DMS153 (cell line): ENCODE measurements at regions not wholly inside any gene's neighbourhood (a gene's known extent, or its start where the extent isn't known, plus 50 kb on each side); places are given as distances from the start of the nearest gene placed in this dataset.
"Not testable (repeated sequence)": the region's sequence is repeated elsewhere in the genome, so short reads cannot be mapped to it uniquely, and the experiment has no call there.

Experiments
- DNase-seq: peaks from one replicate; lab custom pipeline; 2025; lab: John Stamatoyannopoulos, UW

DNA sequence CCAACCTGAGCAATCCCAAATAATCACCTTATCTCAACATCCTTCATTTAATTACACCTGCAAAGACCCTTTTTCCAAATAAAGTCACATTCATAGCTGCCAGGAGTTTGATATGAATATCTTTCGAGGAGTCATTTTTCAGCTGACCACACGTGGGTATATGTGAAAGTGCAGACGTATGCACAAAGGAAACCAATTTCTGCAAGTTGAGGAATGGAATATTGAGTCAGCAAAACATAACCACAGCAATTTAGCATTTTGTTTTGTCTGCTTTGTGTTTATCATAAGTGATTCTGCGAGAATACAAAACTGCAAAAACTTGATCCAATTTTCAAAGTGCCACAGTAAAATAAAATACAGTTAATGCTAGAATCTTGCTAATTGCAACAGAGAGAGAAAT lies 295.9 kb downstream of the SUCLA2 start:
- DNase-seq, result no peak

DNA sequence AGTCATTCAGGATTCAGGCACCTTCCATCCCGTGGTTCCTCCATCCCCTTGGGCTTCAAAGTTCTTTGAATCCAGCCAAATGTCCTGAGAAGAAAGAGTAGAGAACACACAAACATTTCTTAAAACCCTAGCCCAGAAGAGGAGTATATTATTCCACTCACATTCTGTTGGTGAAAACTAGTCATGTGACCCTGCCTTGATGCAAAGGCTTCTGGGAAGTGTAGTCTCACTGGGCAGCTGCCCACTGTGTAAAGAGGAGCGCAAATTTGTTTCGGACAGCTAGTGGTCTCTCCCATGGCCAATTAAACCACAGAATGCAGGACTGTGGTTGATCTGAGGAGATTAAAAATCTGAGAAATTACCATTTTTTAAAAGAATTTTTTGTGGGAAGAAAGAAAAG lies 304.4 kb downstream of the SUCLA2 start:
- DNase-seq, result no peak

DNA sequence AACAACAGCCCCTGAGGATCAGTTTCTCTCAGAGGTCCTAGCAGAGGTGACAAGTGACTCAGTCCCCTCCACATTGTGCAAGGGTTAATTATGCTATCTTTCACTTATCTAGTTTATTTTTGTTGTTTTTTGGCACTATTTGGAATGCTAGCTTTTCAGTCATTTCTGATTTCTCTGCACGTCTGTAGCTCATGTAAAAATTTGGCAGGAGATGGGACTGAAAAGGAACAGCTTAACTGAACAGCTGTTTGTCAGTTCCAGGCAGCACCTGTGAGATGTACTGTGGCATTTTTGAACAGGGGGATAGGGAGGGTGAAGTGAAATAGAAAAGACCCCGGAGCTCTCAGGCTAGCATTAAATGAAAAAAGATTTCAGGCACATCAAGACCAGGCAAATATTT lies 313.5 kb downstream of the SUCLA2 start:
- no peak for DNase-seq

DNA sequence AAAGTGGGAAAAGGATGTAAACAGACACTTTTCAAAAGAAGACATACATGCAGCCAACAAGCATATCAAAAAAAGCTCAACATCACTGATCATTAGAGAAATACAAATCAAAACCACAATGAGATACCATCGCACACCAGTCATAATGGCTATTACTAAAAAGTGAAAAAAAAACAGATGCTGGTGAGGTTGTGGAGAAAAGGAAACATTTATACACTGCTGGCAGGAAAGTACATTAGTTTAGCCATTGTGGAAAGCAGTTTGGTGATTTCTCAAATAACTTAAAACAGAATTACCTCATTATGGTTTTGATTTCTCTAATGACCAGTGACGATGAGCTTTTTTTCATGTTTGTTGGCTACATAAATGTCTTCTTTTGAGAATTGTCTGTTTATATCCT lies 315.9 kb downstream of the SUCLA2 start:
- DNase-seq, result not testable (repeated sequence)

DNA sequence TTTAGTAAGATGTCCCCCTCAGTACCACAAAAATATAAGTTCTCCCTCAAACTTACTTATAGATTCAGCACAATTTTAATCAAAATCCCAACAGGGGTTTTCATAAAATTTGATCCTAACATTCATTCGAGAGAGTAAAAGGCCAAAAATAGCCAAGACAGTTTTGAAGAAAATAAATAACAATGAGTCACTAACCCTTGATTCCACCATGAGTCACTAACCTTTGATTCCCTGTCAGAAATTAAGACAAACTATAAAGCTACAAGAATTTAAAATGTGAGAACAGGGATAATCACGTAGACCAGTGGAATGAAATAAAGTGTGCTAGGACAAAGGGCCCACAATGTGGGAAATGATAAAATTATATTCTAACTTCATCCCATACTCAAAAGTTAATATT lies 320.3 kb downstream of the SUCLA2 start:
- no peak for DNase-seq

DNA sequence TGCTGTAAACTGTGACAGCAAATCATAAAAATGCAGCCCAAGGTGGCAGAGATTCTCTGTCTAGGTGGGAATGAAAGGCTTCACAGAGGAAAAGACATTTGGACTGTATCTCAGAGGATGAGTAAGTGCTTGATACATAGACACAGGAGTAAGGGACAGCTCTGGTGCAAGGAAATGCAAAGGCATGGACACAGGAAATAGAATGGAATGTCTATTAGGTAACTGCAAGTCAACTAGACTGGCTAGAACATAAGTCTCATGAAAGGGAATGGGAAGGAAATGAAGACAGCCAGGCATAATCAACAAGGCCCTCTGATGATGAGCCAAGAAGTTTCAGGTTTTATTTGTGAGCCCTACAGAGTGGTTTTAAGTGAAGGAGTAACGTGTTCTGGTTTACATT lies 321.7 kb downstream of the SUCLA2 start:
- no peak for DNase-seq

DNA sequence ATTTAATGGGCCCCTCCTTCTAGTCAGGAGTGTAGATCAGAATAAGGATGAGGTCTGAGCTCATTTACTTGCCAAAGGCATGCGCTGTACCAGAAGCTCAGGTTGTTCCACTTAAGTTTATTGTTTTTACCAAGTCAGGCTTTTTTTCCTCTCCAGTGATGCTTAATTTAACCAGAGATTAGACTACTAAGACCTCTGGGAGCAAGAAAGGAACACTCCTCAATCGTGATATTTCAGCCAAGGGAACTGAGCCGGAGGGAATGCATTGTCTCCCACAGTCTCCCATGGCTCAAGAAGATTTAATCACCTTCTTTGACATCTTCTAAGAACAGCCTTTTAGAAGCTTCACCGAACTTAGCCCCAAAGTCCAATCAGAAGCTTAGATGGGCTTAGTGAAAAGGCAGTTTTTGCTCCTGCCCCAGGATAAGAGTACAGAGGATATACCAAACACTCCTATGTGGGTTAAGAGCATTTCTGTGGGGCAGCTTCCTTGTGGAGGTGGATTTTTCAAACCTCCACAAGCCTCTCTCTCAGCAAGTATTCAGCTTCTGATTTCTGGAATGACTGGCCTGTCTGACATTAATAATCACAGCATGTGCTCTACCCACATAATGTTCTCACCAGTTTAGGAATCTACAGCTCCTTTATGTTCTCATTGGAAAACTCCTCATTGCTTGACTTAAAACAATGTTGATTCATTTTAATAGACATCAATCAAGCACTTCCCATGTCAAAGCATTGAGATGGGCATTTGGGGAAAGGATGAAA lies 322.7 kb downstream of the SUCLA2 start:
- DNase-seq, result no peak

DNA sequence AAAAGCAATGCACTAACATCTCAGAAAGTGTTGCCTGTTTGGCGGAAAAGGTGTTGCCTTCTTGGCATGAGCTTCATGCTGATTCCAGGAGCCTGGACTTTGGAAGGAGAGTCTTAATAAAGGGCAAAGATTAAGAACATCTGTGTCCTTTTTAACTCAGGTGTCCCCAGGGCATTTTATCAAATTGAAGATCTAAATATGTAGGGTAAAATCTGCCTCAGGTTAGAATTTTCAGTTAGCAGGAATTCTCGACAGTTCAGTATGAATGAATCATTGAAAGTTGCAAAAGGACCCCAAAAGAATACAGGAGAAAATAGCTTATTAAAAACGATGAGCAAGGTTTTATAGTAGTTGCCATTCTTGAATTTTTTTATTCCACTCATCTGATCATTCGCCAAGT lies 325.2 kb downstream of the SUCLA2 start:
- no peak for DNase-seq

DNA sequence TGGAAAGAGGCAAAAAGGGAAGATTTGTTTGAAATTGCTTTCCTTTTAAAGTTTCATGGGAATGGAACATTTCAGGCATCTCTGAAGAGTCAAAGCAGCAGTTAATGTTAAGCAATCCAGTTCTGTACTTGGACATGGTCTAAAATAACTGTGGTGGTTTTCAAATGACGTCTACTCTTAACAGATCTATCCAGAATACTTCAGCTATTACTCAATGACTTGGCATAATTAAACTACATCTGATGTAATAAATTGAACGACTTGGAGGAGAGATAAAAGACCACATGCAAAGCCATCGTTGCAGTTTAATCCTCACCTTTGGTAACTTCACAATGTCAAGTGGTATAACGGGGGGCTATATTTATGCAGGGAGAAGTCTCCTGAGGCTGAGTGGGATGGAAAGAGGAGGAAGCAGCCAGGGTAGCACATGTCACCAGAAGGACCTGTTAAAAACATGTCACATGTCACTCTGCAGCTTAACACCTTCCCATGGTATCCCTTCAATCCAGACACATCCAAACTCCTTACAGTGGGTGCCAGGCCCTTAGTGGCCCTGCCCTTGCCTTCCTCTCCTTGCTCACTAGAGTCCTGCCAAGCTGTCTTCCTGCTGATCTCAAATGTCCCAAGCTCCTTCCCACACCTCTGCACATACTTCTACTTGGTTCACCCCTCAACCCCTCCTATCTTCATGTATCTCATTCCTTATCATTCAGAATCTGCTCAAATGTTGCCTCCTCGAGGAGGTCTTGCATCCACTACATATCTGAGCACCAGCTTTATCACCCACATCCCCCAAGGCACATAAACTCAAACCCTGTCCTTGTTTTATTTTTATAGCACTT lies 327.8 kb downstream of the SUCLA2 start:
- no peak for DNase-seq

DNA sequence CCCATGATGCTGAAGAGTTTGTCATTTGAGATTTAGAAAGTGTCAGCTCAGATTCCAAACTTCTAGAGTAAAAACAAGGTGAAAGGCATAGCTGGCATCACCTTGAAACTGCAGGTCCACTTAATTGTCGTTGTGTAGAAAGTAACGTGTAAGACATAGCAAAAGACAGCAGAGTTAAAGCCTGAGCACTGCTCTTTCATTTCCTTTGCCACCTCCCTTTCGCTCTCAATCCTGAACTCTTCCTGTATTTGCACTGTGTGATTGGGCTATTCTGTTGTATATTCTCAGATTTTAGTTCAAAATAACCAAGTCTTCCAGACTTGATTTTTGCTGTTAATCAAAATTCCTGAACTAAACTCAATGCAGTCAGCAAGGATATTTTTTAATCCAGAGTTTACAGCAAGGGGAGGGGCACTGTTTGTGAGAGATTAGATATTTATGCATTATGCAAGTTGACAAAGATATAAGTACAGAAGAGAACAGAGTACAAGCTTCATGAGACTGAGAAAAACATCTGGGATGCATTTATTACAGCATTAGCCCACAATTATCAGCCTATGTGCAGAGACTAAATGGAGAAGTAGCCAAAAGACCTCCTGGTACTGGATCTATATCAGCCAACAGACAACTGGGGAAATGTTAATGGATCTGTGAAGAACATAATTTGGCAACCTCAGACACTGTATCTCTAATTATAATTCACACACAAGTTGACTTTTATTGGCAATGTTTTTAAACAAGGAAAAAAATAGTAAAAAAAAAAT lies 328.6 kb downstream of the SUCLA2 start:
- DNase-seq, result no peak

DNA sequence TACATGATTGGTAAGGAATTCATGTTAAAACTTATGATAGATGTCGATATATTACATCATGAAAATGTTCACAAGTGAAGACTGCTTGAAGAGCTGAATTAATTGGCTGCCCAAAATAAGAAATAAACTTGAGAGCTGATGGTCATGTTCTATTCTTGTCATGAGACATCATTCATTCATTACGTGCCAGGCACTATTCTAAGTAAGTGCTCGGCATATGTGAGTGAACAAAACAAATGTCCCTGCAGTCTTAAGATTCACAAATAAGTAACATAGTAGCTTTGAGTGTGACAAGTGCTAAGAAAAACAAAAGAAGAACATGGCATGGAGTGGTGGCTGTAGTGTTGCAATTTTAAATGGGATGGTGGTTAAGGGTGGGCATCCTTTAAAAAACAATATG lies 329.3 kb downstream of the SUCLA2 start:
- DNase-seq, result no peak

DNA sequence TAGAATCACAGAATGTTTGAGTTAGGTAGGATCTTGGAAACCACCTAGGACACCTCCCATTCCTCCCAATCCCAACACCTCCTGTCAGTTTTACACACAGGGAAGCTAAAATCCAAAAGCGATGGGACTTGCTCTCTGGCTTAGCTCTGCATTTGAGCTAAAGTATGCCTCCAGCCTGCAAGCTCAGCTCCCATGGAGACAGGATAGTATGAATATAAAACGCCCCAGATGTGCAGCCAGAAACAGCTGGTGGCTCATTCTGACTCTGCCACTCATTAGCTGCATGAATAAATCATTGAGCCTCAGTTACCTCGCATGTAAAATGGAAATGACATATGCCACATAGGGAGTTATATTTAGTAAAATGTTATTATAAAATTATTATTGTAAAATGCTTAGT lies 336.0 kb downstream of the SUCLA2 start:
- DNase-seq, result no peak

DNA sequence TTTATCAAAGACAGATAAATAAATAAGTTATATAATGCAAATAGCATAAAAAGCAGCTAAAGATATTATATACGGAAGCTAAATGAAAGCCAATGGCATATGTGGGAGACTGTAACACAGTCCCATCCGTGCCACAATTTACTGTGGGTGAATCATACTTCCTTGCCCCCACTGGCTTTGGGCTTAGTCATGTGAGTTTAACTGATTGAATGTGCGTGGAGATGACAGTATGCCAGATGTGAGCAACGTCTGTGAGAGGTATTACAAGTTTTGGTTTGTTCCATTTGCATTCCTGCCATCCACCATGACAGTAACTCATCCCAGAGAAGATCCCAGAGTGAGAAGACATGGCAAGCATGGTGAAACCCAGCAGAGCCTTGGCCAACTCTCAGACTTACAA lies 340.0 kb downstream of the SUCLA2 start:
- no peak for DNase-seq

DNA sequence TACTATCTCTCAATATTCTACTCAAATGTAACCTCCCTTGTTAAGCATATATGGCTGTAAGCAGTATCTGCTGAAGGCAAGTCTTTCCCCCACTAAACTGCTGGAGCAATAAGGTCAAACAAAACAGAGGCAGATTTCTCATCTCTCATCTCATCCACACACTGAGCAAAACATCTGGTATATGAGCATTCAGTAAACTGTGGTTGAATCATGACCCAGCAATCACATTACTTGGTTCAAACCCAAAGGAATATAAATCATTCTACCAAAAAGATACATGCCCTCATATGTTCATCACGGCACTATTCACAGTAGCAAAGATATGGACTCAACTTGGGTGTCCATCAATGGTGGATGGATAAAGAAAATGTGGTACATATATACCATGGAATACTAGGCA lies 344.4 kb downstream of the SUCLA2 start:
- no peak for DNase-seq

DNA sequence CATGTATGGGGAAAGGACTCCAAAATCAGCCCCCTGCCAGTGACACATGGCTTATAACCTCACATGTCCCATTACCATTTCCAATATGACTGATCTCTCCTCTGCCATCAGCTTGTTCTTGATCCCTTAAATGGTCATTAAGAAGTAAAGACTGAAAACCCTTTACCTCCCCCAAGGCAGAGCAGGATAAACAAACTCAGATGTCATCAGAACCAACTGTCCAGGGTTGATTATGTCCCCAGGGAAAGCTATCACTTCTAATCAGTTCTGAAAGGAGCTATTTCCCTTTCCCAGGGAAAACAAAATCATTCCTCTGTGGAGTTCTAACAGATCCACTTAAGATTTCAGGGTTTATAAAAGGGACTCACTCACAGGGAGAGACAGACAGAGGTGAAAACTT lies 350.9 kb downstream of the SUCLA2 start:
- no peak for DNase-seq

DNA sequence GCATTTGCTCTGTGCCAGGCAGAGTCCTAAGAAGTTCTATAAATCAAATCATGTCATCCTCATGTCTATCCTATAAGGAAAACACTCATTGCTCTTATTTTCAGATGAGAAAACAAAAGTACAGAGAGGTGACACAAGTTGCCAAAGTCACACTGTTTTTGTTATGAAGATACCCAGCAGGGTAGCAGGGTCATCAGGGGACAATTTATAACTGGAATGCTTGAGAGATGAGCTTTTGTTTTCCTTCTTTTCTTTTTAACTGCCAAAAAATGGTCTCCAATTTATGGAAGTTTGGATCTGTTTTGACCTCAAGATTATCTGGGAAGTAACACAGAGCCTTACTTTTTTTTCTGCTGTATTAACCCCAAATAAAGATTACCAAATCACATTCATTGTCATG lies 354.1 kb downstream of the SUCLA2 start:
- DNase-seq, result no peak

DNA sequence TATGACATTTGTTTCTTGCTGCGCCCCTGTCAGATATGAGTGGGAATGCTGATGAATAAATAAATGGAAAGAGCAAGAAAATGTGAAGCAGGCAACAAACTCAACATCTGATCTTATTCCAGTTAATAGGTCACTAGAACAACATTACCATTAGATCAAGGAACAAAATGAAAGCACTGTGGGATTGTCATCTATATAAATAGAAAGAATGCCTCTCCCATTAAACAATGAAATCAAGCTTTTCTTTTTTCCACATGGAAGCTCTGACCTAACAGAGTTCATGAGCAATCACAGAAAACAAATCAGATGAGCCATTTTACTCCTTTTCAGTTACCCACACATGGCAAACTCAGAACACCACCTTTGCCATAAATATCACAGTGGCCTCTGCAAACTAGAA lies 354.8 kb downstream of the SUCLA2 start:
- DNase-seq, result no peak

DNA sequence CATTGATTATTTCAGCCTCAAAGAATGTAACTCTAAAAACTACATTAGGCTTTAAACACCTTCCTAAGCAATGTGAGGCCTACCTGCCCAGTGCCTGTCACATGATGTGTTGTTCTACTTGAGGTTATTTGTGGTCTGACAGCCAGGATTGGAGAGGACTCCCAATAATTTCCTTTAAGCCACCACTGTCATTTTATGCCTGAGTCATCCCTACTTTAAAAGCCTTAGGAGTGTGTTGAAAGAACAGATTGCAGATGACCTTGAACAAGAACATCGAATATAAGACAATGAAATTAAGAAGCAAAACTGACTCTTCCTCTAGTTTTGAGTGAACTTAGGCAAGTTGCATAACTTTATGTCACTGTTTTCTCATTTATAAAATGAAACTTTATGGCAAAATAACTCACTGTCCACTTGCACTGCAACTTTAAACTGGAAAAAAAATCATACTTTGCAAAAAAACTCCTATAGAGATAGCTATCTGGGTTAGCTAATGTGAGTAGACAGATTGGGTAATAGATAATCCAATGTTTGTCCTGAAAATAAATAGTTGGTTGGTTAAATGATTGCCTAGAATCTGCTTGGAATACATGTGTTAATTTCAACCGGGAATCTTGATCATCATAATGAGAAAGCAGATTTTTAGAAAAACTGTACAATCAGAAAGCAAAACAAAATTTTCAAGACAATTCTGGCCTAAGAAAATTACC lies 361.2 kb downstream of the SUCLA2 start:
- DNase-seq, result no peak

DNA sequence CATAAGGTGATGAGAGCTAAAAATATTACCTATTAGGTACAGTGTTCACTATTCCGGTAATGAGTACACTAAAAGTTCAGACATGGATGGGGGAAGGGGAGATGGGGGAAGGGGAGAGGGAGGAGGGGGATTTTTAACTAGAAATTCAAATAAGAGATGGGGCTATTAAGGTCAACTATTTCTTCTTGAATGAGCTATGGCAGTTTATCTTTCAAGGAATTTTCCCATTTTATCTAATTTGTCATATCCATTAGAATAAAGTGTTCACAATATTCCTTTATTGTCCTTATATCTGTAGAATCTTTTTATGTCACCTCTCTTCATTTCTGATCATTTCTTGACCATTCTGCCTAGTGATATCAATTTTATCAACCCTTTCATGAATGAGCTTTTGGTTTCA lies 362.4 kb downstream of the SUCLA2 start:
- no peak for DNase-seq

DNA sequence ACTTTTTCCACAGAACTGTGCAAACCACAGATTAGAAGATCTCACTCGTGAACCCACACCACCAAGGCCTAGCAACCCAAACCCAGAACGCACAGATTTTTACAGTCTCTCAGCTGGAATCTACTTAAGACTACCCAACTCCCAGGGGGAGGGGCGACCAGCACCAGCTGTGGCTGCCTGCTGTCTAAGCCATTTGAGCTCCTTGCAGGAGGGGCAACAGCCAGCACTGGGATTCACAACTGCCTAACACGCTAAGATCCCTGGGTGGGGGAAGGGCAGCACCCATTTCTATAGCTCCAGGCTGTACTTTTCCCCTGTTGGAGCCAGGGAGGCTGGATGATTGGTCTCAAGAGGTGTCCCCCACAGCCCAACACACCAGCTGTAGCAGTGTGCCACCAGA lies 368.8 kb downstream of the SUCLA2 start:
- no peak for DNase-seq

DNA sequence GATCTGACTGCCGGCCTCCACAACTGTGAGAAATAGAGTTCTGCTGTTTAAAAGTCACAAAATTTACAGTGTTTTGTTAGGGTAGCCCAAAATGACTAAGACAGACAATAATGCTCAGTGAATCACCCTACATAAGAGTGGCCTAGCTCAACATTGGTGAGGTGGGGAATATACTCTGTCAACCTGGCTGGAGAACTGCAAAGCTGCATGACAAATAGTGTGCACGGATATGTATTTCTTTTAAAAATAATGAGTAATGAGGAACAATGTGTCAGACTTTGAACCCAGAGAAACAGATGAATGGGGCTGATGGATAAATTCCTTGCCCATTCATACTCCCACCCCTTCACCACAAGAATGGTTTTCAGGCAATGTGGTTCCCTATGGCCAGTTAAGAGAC lies 372.4 kb downstream of the SUCLA2 start:
- no peak for DNase-seq

DNA sequence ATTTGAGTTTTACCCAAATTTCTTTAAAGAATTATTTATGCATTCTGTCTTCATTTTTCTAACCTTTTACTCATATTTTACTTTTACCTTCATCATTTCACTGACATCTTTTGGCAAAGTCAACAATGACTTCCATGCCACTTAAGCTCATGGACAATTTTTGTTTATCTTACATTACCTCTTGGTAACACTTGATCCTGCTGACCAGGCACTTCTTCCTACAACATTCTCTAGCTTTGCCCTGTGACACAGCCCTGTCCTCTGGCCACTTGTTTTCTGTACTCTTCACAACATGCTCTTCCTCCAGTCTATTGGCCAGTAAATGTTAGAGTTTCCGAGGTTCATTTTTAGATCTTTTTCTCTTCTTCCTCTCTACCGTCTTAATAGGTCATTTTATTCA lies 377.2 kb downstream of the SUCLA2 start:
- no peak for DNase-seq
